KMS-11 (cell line): ENCODE measurements at regions not wholly inside any gene's neighbourhood (a gene's known extent, or its start where the extent isn't known, plus 50 kb on each side); places are given as distances from the start of the nearest gene placed in this dataset.

Experiments used
- H2AFZ ChIP-seq: fragments of 200-600 bp; sonication (generic); 2 replicates; pipeline ENCODE4 v1.6.1; 2016; ENCODE audit warnings: antibody characterized with exemption, mixed run types, low read depth
- H3K27ac ChIP-seq: fragments of 200-600 bp; sonication (generic); 2 replicates; pipeline ENCODE4 v1.6.1; 2016; ENCODE audit warnings: mild to moderate bottlenecking, mixed run types
- H3K27me3 ChIP-seq: fragments of 200-600 bp; sonication (generic); 2 replicates; pipeline ENCODE4 v1.6.1; 2017; ENCODE audit warnings: mild to moderate bottlenecking, low read depth, mixed run types, moderate library complexity; ENCODE audit not compliant: insufficient read depth
- H3K36me3 ChIP-seq: fragments of 200-600 bp; sonication (generic); 2 replicates; pipeline ENCODE4 v1.6.1; 2017; ENCODE audit warnings: mild to moderate bottlenecking, mixed run types; ENCODE audit not compliant: insufficient read depth
- H3K4me1 ChIP-seq: fragments of 200-600 bp; sonication (generic); 2 replicates; pipeline ENCODE4 v1.6.1; 2016; ENCODE audit warnings: mild to moderate bottlenecking, low read depth, mixed run types; ENCODE audit not compliant: poor library complexity, severe bottlenecking
- H3K4me2 ChIP-seq: fragments of 200-600 bp; sonication (generic); 2 replicates; pipeline ENCODE4 v1.7.0; 2016; ENCODE audit warnings: mild to moderate bottlenecking, mixed run types
- H3K4me3 ChIP-seq: fragments of 200-600 bp; sonication (generic); IDR thresholded peaks from 2 replicates; pipeline ENCODE4 v1.6.1; 2017; ENCODE audit warnings: low read depth, low read length, mixed read lengths; ENCODE audit not compliant: insufficient read depth
- H3K79me2 ChIP-seq: fragments of 200-600 bp; sonication (generic); 2 replicates; pipeline ENCODE4 v1.6.1; 2016; ENCODE audit warnings: low read depth, mixed run types; ENCODE audit not compliant: insufficient read depth
- H3K9ac ChIP-seq: fragments of 200-600 bp; sonication (generic); 2 replicates; pipeline ENCODE4 v1.6.1; 2016; ENCODE audit warnings: mild to moderate bottlenecking, mixed run types
- H4K20me1 ChIP-seq: fragments of 200-600 bp; sonication (generic); 2 replicates; pipeline ENCODE4 v1.6.1; 2016; ENCODE audit warnings: mild to moderate bottlenecking, mixed run types; ENCODE audit not compliant: insufficient read depth
- CTCF ChIP-seq: fragments of 200-600 bp; sonication (generic); conservative IDR thresholded peaks from 2 replicates; pipeline ENCODE4 v1.6.1; 2017; ENCODE audit warnings: low read depth, mild to moderate bottlenecking, antibody characterized with exemption, low read length, moderate library complexity, mixed read lengths

GRCh38 chr4:16437836-16438235 lies 211.6 kb upstream of the TAPT1 start:
- no peaks in the 10 kb centered on the region for H3K4me1 ChIP-seq
- H3K27me3 ChIP-seq = no peaks in the 10 kb centered on the region
- no peaks in the 10 kb centered on the region for H3K79me2 ChIP-seq
- H3K36me3 ChIP-seq = no peaks in the 10 kb centered on the region
- no peaks in the 10 kb centered on the region for H4K20me1 ChIP-seq
- H2AFZ ChIP-seq = no peak overlapping the region
- H3K4me3 ChIP-seq = no peak overlapping the region
- H3K4me2 ChIP-seq = no peak overlapping the region
- H3K27ac ChIP-seq = no peak overlapping the region
- H3K9ac ChIP-seq = no peak overlapping the region
- TF ChIP-seq CTCF = no peak

GRCh38 chr4:16431866-16432265 lies 205.6 kb upstream of the TAPT1 start:
- TF ChIP-seq CTCF = no peak
- H2AFZ ChIP-seq = no peak overlapping the region

GRCh38 chr4:16418814-16419213 lies 192.5 kb upstream of the TAPT1 start:
- H4K20me1 ChIP-seq = no peaks in the 10 kb centered on the region
- no peak overlapping the region for H3K27ac ChIP-seq
- no peak overlapping the region for H2AFZ ChIP-seq
- H3K4me1 ChIP-seq = no peaks in the 10 kb centered on the region
- no peak overlapping the region for H3K4me2 ChIP-seq
- no peak overlapping the region for H3K4me3 ChIP-seq
- no peak for TF ChIP-seq CTCF
- H3K27me3 ChIP-seq = no peaks in the 10 kb centered on the region
- H3K9ac ChIP-seq = no peak overlapping the region
- H3K36me3 ChIP-seq = no peaks in the 10 kb centered on the region
- H3K79me2 ChIP-seq = no peaks in the 10 kb centered on the region

More at GRCh38 chr4:16431866-16432265, 205.6 kb upstream of the TAPT1 start:
- H3K9ac ChIP-seq = no peak overlapping the region
- H3K4me1 ChIP-seq = no peaks in the 10 kb centered on the region
- H3K79me2 ChIP-seq = no peaks in the 10 kb centered on the region
- H3K36me3 ChIP-seq = no peaks in the 10 kb centered on the region
- no peaks in the 10 kb centered on the region for H3K27me3 ChIP-seq
- H3K4me2 ChIP-seq = no peak overlapping the region
- no peak overlapping the region for H3K4me3 ChIP-seq
- H3K27ac ChIP-seq = no peak overlapping the region
- no peaks in the 10 kb centered on the region for H4K20me1 ChIP-seq

- no peak overlapping the region for H3K4me2 ChIP-seq
- TF ChIP-seq CTCF = no peak
- no peak overlapping the region for H2AFZ ChIP-seq
- no peak overlapping the region for H3K27ac ChIP-seq
- no peaks in the 10 kb centered on the region for H4K20me1 ChIP-seq
- no peaks in the 10 kb centered on the region for H3K4me1 ChIP-seq
- H3K9ac ChIP-seq = no peak overlapping the region
- H3K27me3 ChIP-seq = no peaks in the 10 kb centered on the region
- H3K79me2 ChIP-seq = no peaks in the 10 kb centered on the region
- no peak overlapping the region for H3K4me3 ChIP-seq
- no peaks in the 10 kb centered on the region for H3K36me3 ChIP-seq
These were observed 190.9 kb upstream of the TAPT1 start for GRCh38 chr4:16417198-16417597.
